HK-2 (cell line): ENCODE measurements at regions not wholly inside any gene's neighbourhood (a gene's known extent, or its start where the extent isn't known, plus 50 kb on each side); places are given as distances from the start of the nearest gene placed in this dataset.

ENCODE experiments used
- DNase-seq: peaks from one replicate; pipeline ENCODE4 v3.0.0-alpha.2; 2018; ENCODE audit not compliant: unreplicated experiment

- no peak for DNase-seq
These were observed 112.0 kb downstream of the TMCO5A start for GRCh38 chr15:38046257-38047051.

GRCh38 chr15:38048001-38048455 lies 113.6 kb downstream of the TMCO5A start:
- DNase-seq: no peak

GRCh38 chr15:38049891-38050290 lies 115.5 kb downstream of the TMCO5A start:
- no peak for DNase-seq

- DNase-seq: no peak
These were observed 116.3 kb downstream of the TMCO5A start for GRCh38 chr15:38050529-38051448.

- no peak for DNase-seq
These were observed 118.8 kb downstream of the TMCO5A start for GRCh38 chr15:38053205-38053604.

GRCh38 chr15:38053776-38054175 lies 119.3 kb downstream of the TMCO5A start:
- DNase-seq: no peak

GRCh38 chr15:38054488-38054887 lies 120.0 kb downstream of the TMCO5A start:
- DNase-seq: no peak

- no peak for DNase-seq
These were observed 124.2 kb downstream of the TMCO5A start for GRCh38 chr15:38058596-38059075.

- DNase-seq: no peak
These were observed 125.2 kb downstream of the TMCO5A start for GRCh38 chr15:38059665-38060064.

- no peak for DNase-seq
These were observed 127.6 kb downstream of the TMCO5A start for GRCh38 chr15:38061856-38062649.

GRCh38 chr15:38062696-38063095 lies 128.3 kb downstream of the TMCO5A start:
- DNase-seq: no peak

- no peak for DNase-seq
These were observed 131.4 kb downstream of the TMCO5A start for GRCh38 chr15:38065721-38066345.

GRCh38 chr15:38066612-38067011 lies 132.2 kb downstream of the TMCO5A start:
- no peak for DNase-seq

- DNase-seq: peak; percentile 11
These were observed 134.4 kb downstream of the TMCO5A start for GRCh38 chr15:38068626-38069391.

GRCh38 chr15:38069511-38070011 lies 135.1 kb downstream of the TMCO5A start:
- no peak for DNase-seq

- DNase-seq: no peak
These were observed 136.3 kb downstream of the TMCO5A start for GRCh38 chr15:38070778-38071177.

GRCh38 chr15:38071211-38071972 lies 137.0 kb downstream of the TMCO5A start:
- DNase-seq: no peak

GRCh38 chr15:38072007-38072347 lies 137.5 kb downstream of the TMCO5A start:
- DNase-seq: no peak

GRCh38 chr15:38072348-38073177 lies 138.1 kb downstream of the TMCO5A start:
- peak; percentile 57 for DNase-seq
